ENCODE measurements at regions not wholly inside any gene's neighbourhood (a gene's known extent, or its start where the extent isn't known, plus 50 kb on each side); places are given as distances from the start of the nearest gene placed in this dataset.

GRCh38 chr2:118350621-118351020 lies 262.4 kb downstream of the INSIG2 start:
- TF ChIP-seq CTCF (IDR thresholded peaks at IDR 0.05): no peak
- TF ChIP-seq POLR2A (IDR thresholded peaks at IDR 0.05): no peak

Measured in esophagus squamous epithelium (tissue), 4 donors.